ENCODE measurements at regions not wholly inside any gene's neighbourhood (a gene's known extent, or its start where the extent isn't known, plus 50 kb on each side); places are given as distances from the start of the nearest gene placed in this dataset.
"Not testable (repeated sequence)": the region's sequence is repeated elsewhere in the genome, so short reads cannot be mapped to it uniquely, and the experiment has no call there.

DNA sequence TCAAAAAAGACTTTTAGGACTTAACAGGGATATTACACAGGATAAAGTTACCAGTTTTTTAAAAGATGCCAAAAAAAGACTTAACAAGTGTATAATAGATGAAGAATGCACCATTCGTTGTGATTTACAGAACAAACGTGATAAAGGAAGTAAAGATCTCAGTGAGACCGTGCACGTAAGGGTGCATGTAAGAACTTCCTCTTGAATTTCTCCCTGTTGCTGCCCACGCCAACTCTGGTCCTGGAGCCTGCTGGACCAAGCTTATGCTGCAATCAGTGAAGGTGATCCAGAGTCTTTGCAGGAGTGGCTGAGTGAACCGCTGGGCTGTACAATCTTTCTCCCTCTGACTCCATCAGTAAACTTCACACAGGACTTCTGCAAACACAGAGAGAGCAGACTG, 593.7 kb downstream of the TMEM121 start:
- no peak for DNase-seq

DNA sequence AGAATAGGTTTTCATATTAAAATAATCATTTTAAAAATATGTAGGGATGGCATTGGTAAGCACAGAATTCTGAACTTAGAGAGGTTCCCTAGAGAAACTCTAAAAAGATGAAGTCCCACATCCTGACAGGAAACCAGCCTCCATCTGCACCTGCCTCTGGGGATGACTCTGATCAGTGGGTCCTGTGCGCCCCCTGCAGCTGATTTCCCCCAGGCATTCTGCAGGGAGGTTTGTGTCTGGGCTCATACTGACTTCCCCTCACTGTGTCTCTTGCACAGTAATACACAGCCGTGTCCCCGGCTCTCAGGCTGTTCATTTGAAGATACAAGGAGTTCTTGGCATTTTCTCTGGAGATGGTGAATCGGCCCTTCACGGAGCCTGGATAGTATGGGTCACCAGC, 602.9 kb downstream of the TMEM121 start:
- no peak for DNase-seq

DNA sequence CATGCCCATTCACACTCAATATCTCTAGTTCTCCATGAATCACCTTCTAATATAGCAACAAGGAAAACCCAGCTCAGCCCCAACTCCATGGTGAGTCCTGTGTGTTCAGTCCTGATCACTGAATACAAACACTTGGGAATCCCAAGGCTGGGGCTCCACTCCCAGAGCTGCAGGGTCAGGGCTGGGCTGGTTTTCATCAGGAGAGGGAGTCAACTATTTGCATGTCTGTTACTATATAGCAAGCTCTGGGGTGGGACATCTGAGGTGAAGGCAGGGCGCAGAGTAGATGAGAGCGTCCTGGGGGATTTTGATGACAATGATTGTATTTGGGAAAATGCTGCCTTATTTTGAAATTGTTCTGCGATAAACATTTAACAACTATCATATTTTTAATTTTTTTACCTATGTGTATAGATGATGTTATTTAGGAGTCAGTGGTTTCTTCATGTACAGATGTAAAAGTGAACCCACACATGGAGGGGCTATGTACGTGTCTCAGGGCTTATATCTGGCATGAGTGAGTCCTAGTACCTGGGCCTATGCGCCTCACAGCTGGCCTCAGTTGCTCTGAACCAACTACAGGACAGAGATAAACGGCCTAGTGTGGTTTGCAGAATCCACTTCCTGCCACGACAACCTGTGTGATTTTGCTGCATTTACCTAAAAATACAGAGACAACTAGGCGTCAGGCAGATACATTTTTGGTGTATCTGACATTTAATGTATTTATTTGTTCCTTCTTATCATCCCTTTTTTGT, 603.7 kb downstream of the TMEM121 start:
- DNase-seq: not testable (repeated sequence)

- DNase-seq: not testable (repeated sequence)
Measured at GRCh38 chr14:106133126-106133525, 606.7 kb downstream of the TMEM121 start.

DNA sequence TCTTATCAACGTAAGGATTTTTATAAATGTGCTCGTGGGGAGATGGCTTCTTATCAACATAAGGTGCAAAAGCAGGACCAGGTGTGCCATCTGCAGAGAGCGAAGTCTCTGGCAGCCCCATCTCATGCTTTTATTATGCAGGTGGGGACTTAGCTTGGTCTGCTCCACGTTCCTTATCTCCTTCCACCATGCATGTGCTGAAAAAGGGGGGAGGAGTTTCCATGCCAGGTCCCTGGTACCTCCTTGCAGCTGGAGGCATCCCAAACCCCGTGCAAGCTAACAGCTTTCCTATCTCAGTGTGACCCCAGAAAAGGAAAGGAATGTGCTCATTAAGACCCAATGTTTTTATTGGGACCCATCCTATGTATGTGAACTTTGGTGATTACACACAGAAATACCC, 608.5 kb downstream of the TMEM121 start:
- DNase-seq: no peak

GRCh38 chr14:106141242-106142220, 615.1 kb downstream of the TMEM121 start:
- DNase-seq: no peak

GRCh38 chr14:106145731-106146130, 619.3 kb downstream of the TMEM121 start:
- DNase-seq: not testable (repeated sequence)

- not testable (repeated sequence) for DNase-seq
Measured at GRCh38 chr14:106153362-106153955, 627.1 kb downstream of the TMEM121 start.

DNA sequence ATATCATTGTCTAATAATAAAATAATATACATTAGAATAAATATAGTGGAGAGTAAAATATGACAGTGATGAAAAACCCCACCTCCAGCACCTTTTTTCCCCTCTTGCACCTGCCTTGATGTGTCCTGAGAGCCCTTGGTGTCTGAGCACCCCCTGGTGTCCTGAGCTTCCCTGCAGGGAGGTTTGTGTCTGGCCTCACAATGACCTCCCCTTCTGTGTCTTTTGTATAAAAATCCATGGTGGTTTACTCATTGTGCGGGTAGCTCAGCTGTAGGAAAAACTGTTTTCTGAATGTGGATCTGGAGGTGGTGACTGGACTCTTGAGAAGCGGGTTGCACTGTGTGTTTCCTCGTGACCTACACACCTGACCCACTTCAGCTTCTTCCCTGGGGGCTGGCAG, 636.9 kb downstream of the TMEM121 start:
- DNase-seq: no peak

- not testable (repeated sequence) for DNase-seq
Measured at GRCh38 chr14:106163812-106164211, 637.4 kb downstream of the TMEM121 start.

- DNase-seq: no peak
Measured at GRCh38 chr14:106166232-106166631, 639.8 kb downstream of the TMEM121 start.

GRCh38 chr14:106166650-106167204, 640.3 kb downstream of the TMEM121 start:
- DNase-seq: no peak

GRCh38 chr14:106170163-106170658, 643.8 kb downstream of the TMEM121 start:
- not testable (repeated sequence) for DNase-seq

DNA sequence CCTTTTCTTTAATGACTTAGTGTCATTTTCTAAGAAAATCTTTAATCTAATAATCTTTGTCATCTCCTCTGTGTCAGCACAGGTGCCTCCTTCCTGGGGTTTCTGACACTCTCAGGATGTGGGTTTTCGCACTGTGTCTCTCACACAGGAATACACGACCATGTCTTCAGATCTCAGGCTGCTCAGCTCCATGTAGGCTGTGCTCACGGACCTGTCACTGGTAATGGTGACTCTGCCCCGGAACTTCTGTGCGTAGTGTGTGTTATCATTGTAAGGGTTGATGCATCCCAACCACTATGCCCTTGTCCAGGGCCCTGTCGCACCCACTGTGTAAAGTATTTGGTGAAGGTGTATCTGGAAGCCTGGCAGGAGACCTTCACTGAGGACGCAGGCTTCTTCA, 647.8 kb downstream of the TMEM121 start:
- DNase-seq: no peak

- DNase-seq: not testable (repeated sequence)
Measured at GRCh38 chr14:106177266-106178246, 651.2 kb downstream of the TMEM121 start.

- no peak for DNase-seq
Measured at GRCh38 chr14:106179761-106180160, 653.4 kb downstream of the TMEM121 start.

DNA sequence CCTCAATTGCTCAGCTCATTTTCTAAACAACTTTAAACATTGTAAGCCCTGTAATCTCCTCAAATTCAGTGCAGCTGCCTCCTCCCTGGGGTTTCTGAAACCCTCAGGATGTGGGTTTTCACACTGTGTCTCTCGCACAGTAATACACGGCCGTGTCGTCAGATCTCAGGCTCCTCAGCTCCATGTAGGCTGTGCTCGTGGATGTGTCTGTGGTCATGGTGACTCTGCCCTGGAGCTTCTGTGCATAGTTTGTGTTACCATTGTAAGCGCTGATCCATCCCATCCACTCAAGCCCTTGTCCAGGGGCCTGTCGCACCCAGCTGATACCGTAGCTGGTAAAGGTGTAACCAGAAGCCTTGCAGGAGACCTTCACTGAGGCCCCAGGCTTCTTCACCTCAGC, 658.4 kb downstream of the TMEM121 start:
- not testable (repeated sequence) for DNase-seq

DNA sequence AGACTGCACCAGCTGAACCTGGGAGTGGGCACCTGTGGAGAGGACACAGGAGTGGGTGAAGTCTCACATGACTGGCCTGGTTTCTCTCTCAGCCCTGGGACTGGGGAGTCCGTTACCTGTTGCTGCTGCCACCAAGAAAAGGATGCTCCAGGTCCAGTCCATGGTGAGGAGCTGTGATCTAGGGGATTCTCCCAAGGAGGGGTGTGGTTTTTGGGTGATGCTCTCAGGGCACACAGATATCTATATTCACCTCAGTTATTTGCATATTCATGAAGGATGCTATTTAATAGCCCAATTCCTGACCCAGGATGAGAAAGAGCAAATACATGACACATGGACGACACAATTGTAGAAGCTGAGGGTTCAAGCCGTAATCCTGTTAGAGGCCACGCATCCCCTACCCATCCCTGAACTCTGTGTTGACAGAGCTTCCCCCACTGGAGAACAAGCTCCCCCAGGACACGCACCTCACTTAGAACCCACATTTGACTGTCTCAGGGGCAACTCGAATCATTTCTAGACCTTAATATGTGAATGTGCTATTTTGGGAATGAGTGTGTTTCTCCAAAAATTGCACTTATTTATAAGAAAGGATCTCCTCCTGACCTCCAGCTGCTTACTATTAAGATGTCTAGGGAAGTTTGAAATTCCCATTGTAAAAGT, 658.9 kb downstream of the TMEM121 start:
- DNase-seq: not testable (repeated sequence)

- DNase-seq: no peak
Measured at GRCh38 chr14:106185837-106186233, 659.5 kb downstream of the TMEM121 start.

DNA sequence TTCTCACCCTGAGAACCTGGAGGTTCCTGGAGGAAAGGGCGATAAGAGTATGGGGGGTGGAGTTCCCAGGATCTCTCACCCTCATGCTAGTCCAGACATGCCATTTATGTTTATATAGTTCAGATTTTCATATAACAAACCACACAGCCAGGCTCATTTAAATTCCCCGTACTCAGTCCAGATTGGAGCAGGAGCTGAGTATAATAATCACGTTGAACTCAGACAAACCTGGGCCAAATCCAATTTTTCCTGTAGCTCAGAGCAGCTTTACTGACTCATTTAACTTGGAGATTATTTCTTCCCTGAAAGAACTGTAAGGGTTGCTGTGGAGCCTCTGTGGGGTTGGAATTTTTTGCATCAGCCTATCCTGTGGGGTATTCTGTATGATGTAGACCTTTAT, 660.8 kb downstream of the TMEM121 start:
- DNase-seq: no peak

GRCh38 chr14:106192701-106193100, 666.3 kb downstream of the TMEM121 start:
- not testable (repeated sequence) for DNase-seq
